ENCODE measurements at regions not wholly inside any gene's neighbourhood (a gene's known extent, or its start where the extent isn't known, plus 50 kb on each side); places are given as distances from the start of the nearest gene placed in this dataset.

GRCh38 chr1:73784026-73784425 is 413.9 kb downstream of the LRRIQ3 start:
- no peak for TF ChIP-seq EZH2 (IDR thresholded peaks at IDR 0.05; ENCODE audit: borderline replicate concordance, low read length)
- no peak for TF ChIP-seq CTCF (IDR thresholded peaks at IDR 0.05; ENCODE audit: low read length)
- Histone ChIP-seq H3K4me1 (ENCODE audit: insufficient read depth, low read length, severe bottlenecking) (no peaks in the 10 kb centered on the region), H4K20me1 (ENCODE audit: insufficient read depth, low read length) (no peaks in the 10 kb centered on the region), H3K9me2 (ENCODE audit: low read depth, low read length) (no peaks in the 10 kb centered on the region), H3K79me2 (ENCODE audit: insufficient read depth, low read length) (no peaks in the 10 kb centered on the region), H3F3A (ENCODE audit: insufficient read depth, low read length) (no peaks in the 10 kb centered on the region), H3K4me3 (ENCODE audit: low read depth, low read length, poor library complexity, severe bottlenecking) (no peak overlapping the region), H3K27ac (ENCODE audit: low read depth, low read length, poor library complexity, severe bottlenecking) (no peak overlapping the region), H3K36me3 (ENCODE audit: insufficient read depth, low read length) (no peaks in the 10 kb centered on the region), H2AFZ (ENCODE audit: low read length) (no peak overlapping the region), H3K4me2 (ENCODE audit: low read length) (no peak overlapping the region), H3K9ac (ENCODE audit: low read length) (no peak overlapping the region), H3K9me3 (ENCODE audit: low read length) (no peaks in the 10 kb centered on the region), H3K27me3 (ENCODE audit: insufficient read depth, low read length) (no peaks in the 10 kb centered on the region)

- TF ChIP-seq CTCF (IDR thresholded peaks at IDR 0.05; ENCODE audit: low read length) (no peak), EZH2 (IDR thresholded peaks at IDR 0.05; ENCODE audit: borderline replicate concordance, low read length) (no peak)
- Histone ChIP-seq H3K9me3 (ENCODE audit: low read length) (no peaks in the 10 kb centered on the region), H3K9ac (ENCODE audit: low read length) (no peak overlapping the region), H3K27me3 (ENCODE audit: insufficient read depth, low read length) (no peaks in the 10 kb centered on the region), H2AFZ (ENCODE audit: low read length) (no peak overlapping the region), H3K4me3 (ENCODE audit: low read depth, low read length, poor library complexity, severe bottlenecking) (no peak overlapping the region), H3F3A (ENCODE audit: insufficient read depth, low read length) (no peaks in the 10 kb centered on the region), H3K4me2 (ENCODE audit: low read length) (no peak overlapping the region), H4K20me1 (ENCODE audit: insufficient read depth, low read length) (no peaks in the 10 kb centered on the region), H3K9me2 (ENCODE audit: low read depth, low read length) (no peaks in the 10 kb centered on the region), H3K79me2 (ENCODE audit: insufficient read depth, low read length) (no peaks in the 10 kb centered on the region), H3K4me1 (ENCODE audit: insufficient read depth, low read length, severe bottlenecking) (no peaks in the 10 kb centered on the region), H3K36me3 (ENCODE audit: insufficient read depth, low read length) (no peaks in the 10 kb centered on the region), H3K27ac (ENCODE audit: low read depth, low read length, poor library complexity, severe bottlenecking) (no peak overlapping the region)
Observed at GRCh38 chr1:73783352-73783751, 414.6 kb downstream of the LRRIQ3 start.

GRCh38 chr1:73782901-73783300 is 415.1 kb downstream of the LRRIQ3 start:
- Histone ChIP-seq H3K4me3 (ENCODE audit: low read depth, low read length, poor library complexity, severe bottlenecking) (no peak overlapping the region), H3K4me2 (ENCODE audit: low read length) (no peak overlapping the region), H4K20me1 (ENCODE audit: insufficient read depth, low read length) (no peaks in the 10 kb centered on the region), H3K9me3 (ENCODE audit: low read length) (no peaks in the 10 kb centered on the region), H3K36me3 (ENCODE audit: insufficient read depth, low read length) (no peaks in the 10 kb centered on the region), H3K9ac (ENCODE audit: low read length) (no peak overlapping the region), H3K9me2 (ENCODE audit: low read depth, low read length) (no peaks in the 10 kb centered on the region), H3K4me1 (ENCODE audit: insufficient read depth, low read length, severe bottlenecking) (no peaks in the 10 kb centered on the region), H2AFZ (ENCODE audit: low read length) (no peak overlapping the region), H3K79me2 (ENCODE audit: insufficient read depth, low read length) (no peaks in the 10 kb centered on the region), H3F3A (ENCODE audit: insufficient read depth, low read length) (no peaks in the 10 kb centered on the region), H3K27ac (ENCODE audit: low read depth, low read length, poor library complexity, severe bottlenecking) (no peak overlapping the region), H3K27me3 (ENCODE audit: insufficient read depth, low read length) (no peaks in the 10 kb centered on the region)
- TF ChIP-seq EZH2 (IDR thresholded peaks at IDR 0.05; ENCODE audit: borderline replicate concordance, low read length) (no peak), CTCF (IDR thresholded peaks at IDR 0.05; ENCODE audit: low read length) (no peak)

All from OCI-LY1 (cell line).